ENCODE measurements at regions not wholly inside any gene's neighbourhood (a gene's known extent, or its start where the extent isn't known, plus 50 kb on each side); places are given as distances from the start of the nearest gene placed in this dataset.
A peak's percentile ranks its signal among the peaks of the same experiment; 100 is the strongest.

DNA sequence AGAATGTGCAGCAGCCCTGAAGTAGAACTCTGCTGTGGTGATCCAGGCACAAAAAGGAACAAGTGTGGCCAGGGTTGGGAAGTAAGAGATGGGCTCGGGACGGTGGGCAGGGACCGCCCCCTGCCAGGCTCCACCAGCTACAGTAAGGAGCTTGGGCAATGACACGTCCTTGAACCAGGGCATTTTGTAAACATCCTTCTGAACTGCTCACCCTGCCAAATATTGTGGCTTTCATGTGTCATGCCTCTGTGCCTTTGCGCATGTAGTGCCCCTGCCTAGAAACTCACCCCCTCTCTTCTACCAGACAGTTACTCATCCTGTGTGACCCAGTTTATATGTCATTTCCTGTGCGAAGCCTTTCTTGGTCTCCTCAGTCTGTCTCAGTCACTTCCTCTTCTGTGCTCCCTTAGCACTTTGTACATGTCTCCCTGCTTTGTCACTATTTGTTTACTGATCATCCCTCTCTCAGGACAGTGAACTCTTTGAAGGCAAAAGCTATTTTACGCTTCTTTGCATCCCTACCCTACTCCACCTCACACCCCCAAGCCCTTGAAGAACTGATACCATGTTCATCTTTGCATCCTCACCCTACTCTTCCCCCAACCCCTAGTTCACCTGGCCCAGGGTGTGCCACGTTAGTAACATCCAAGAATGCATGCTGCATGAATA lies 108.9 kb upstream of the PLEKHG7 start:
- H3K27me3 ChIP-seq (replicated peaks; ENCODE audit: insufficient read depth), result no peaks in the 10 kb centered on the region
- no peaks in the 10 kb centered on the region for H3K4me1 ChIP-seq (replicated peaks)
- intact Hi-C loops (cut with DNase I), result no loop called here
- H3K4me3 ChIP-seq, result no peak overlapping the region
- no peak overlapping the region for H3K27ac ChIP-seq
- TF ChIP-seq POLR2A (IDR thresholded peaks at IDR 0.05) (no peak), POLR2AphosphoS5 (IDR thresholded peaks at IDR 0.05) (peak; percentile 25)
- TF ChIP-seq, protein P1, sequence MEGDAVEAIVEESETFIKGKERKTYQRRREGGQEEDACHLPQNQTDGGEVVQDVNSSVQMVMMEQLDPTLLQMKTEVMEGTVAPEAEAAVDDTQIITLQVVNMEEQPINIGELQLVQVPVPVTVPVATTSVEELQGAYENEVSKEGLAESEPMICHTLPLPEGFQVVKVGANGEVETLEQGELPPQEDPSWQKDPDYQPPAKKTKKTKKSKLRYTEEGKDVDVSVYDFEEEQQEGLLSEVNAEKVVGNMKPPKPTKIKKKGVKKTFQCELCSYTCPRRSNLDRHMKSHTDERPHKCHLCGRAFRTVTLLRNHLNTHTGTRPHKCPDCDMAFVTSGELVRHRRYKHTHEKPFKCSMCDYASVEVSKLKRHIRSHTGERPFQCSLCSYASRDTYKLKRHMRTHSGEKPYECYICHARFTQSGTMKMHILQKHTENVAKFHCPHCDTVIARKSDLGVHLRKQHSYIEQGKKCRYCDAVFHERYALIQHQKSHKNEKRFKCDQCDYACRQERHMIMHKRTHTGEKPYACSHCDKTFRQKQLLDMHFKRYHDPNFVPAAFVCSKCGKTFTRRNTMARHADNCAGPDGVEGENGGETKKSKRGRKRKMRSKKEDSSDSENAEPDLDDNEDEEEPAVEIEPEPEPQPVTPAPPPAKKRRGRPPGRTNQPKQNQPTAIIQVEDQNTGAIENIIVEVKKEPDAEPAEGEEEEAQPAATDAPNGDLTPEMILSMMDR (IDR thresholded peaks at IDR 0.05), result no peak
- no peaks in the 10 kb centered on the region for H3K36me3 ChIP-seq
- peak; percentile 13 for DNase-seq (ENCODE audit: low spot score)
- 77% methylated on average over 8 of the region's 8 CpGs for WGBS
- H3K9me3 ChIP-seq, result no peaks in the 10 kb centered on the region

DNA sequence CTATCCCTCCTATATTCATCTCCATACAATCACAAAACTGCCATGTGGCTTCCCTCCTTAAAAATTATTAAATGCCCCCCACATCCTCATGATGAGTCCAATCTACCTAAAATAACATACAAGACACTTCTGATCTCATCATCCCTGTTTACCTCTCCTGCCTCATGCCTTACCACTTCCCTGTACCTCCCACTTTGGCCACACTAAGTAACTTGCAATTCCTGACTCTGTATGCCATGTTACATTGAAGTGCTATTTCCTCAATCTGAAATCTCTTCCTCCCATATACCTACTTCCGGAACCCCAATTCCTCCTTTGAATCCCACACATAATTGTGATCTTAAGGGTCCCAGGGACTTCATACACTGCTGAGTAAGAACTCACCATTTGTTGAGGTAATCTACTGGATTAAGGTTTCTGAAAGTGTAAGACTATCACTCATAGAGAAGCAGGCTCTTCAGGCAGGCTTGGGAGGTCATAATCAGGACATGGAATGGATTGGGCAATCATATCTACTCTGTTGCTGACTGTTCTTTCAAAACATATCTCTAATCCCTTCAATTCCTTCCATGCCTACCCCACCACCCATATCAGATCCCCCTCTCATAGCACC lies 117.6 kb upstream of the PLEKHG7 start:
- WGBS, result 100% methylated on average over 1 of the region's 1 CpG
- intact Hi-C loops (cut with DNase I), result no loop called here
- TF ChIP-seq POLR2AphosphoS5 (IDR thresholded peaks at IDR 0.05) (no peak), POLR2A (IDR thresholded peaks at IDR 0.05) (no peak)
- TF ChIP-seq, protein P1 (IDR thresholded peaks at IDR 0.05), result no peak
- Histone ChIP-seq H3K27me3 (replicated peaks; ENCODE audit: insufficient read depth) (no peaks in the 10 kb centered on the region), H3K9me3 (no peaks in the 10 kb centered on the region), H3K4me1 (replicated peaks) (no peaks in the 10 kb centered on the region), H3K4me3 (no peak overlapping the region), H3K27ac (no peak overlapping the region), H3K36me3 (no peaks in the 10 kb centered on the region)
- no peak for DNase-seq (ENCODE audit: low spot score)

- Histone ChIP-seq H3K4me3 (no peak overlapping the region), H3K9me3 (no peaks in the 10 kb centered on the region), H3K27ac (no peak overlapping the region), H3K27me3 (replicated peaks; ENCODE audit: insufficient read depth) (no peaks in the 10 kb centered on the region), H3K36me3 (no peaks in the 10 kb centered on the region), H3K4me1 (replicated peaks) (no peaks in the 10 kb centered on the region)
- DNase-seq (ENCODE audit: low spot score), result no peak
- 98% methylated on average over 2 of the region's 2 CpGs for WGBS
- intact Hi-C loops (cut with DNase I), result no loop called here
- no peak for TF ChIP-seq POLR2AphosphoS5 (IDR thresholded peaks at IDR 0.05)
- TF ChIP-seq, protein P1 (IDR thresholded peaks at IDR 0.05), result no peak
- no peak for TF ChIP-seq POLR2A (IDR thresholded peaks at IDR 0.05)
Observed at GRCh38 chr12:92583910-92584309, 118.9 kb upstream of the PLEKHG7 start.

DNA sequence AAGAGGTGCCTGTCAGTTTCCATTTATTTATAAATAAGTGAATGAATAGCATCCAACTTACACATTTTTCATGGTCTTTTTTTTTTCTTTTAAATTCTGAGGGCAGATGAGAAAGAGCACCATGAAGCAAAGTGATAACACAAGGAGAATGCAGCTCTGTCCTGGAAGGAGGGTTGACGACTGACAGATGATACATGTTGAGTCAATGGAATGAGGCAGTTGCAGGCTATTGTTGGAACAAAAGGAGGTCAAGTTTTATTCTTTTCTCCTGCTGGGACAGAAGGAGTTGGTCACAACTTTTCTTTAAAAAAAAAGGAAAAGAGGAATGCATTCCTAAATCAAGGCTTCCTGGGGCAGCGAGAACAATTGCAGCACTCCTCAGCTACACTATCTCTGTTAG lies 119.9 kb upstream of the PLEKHG7 start:
- Histone ChIP-seq H3K36me3 (no peaks in the 10 kb centered on the region), H3K27ac (no peak overlapping the region), H3K4me1 (replicated peaks) (no peaks in the 10 kb centered on the region), H3K9me3 (no peaks in the 10 kb centered on the region), H3K27me3 (replicated peaks; ENCODE audit: insufficient read depth) (no peaks in the 10 kb centered on the region), H3K4me3 (no peak overlapping the region)
- DNase-seq (ENCODE audit: low spot score), result no peak
- 85% methylated on average over 2 of the region's 2 CpGs for WGBS
- no peak for TF ChIP-seq POLR2A (IDR thresholded peaks at IDR 0.05)
- TF ChIP-seq, protein P1 (IDR thresholded peaks at IDR 0.05), result no peak
- no peak for TF ChIP-seq POLR2AphosphoS5 (IDR thresholded peaks at IDR 0.05)
- intact Hi-C loops (cut with DNase I), result no loop called here

GRCh38 chr12:92582475-92582874 lies 120.3 kb upstream of the PLEKHG7 start:
- no peak for DNase-seq (ENCODE audit: low spot score)
- H3K4me3 ChIP-seq, result no peak overlapping the region
- no peak for TF ChIP-seq POLR2AphosphoS5 (IDR thresholded peaks at IDR 0.05)
- no peak for TF ChIP-seq POLR2A (IDR thresholded peaks at IDR 0.05)
- TF ChIP-seq, protein P1 (IDR thresholded peaks at IDR 0.05), result no peak
- 55% methylated on average over 4 of the region's 4 CpGs for WGBS
- intact Hi-C loops (cut with DNase I), result no loop called here
- no peak overlapping the region for H3K27ac ChIP-seq
- H3K4me1 ChIP-seq (replicated peaks), result no peaks in the 10 kb centered on the region
- H3K27me3 ChIP-seq (replicated peaks; ENCODE audit: insufficient read depth), result no peaks in the 10 kb centered on the region
- no peaks in the 10 kb centered on the region for H3K36me3 ChIP-seq
- no peaks in the 10 kb centered on the region for H3K9me3 ChIP-seq
